T-helper 1 cell treated with Interleukin-12 subunit alpha and Interleukin-12 subunit beta and Interleukin-4 antibody, amounts not matched to agents 30 μg/mL and 1 μg/mL, for 36 hours (primary cell): ENCODE measurements at regions not wholly inside any gene's neighbourhood (a gene's known extent, or its start where the extent isn't known, plus 50 kb on each side); places are given as distances from the start of the nearest gene placed in this dataset.

ENCODE experiments used
- H3K27ac Mint-ChIP-seq: one replicate; pipeline ENCODE4 v1.8.0; 2021; ENCODE audit warnings: mild to moderate bottlenecking, mixed read lengths
- H3K27me3 Mint-ChIP-seq: one replicate; pipeline ENCODE4 v1.8.0; 2021; ENCODE audit warnings: low read depth, mixed read lengths
- H3K36me3 Mint-ChIP-seq: one replicate; pipeline ENCODE4 v1.8.0; 2021; ENCODE audit warnings: low read depth, mixed read lengths
- H3K4me1 Mint-ChIP-seq: one replicate; pipeline ENCODE4 v1.8.0; 2021; ENCODE audit warnings: low read depth, mixed read lengths
- H3K4me3 Mint-ChIP-seq: one replicate; pipeline ENCODE4 v1.8.0; 2021; ENCODE audit warnings: mild to moderate bottlenecking, moderate library complexity, mixed read lengths
- H3K9me3 Mint-ChIP-seq: one replicate; pipeline ENCODE4 v1.8.0; 2021; ENCODE audit warnings: mixed read lengths

GRCh38 chr1:30036666-30037065 lies 686.7 kb downstream of the MATN1 start:
- H3K4me3 Mint-ChIP-seq: no peak overlapping the region
- no peaks in the 10 kb centered on the region for H3K27me3 Mint-ChIP-seq
- no peaks in the 10 kb centered on the region for H3K36me3 Mint-ChIP-seq
- no peak overlapping the region for H3K27ac Mint-ChIP-seq
- H3K9me3 Mint-ChIP-seq: peaks cover 4% of the 10 kb centered on the region
- no peaks in the 10 kb centered on the region for H3K4me1 Mint-ChIP-seq

GRCh38 chr1:30036229-30036547 lies 687.2 kb downstream of the MATN1 start:
- Mint-ChIP-seq H3K4me3 (no peak overlapping the region), H3K27ac (no peak overlapping the region), H3K36me3 (no peaks in the 10 kb centered on the region), H3K27me3 (no peaks in the 10 kb centered on the region), H3K9me3 (peaks cover 4% of the 10 kb centered on the region), H3K4me1 (no peaks in the 10 kb centered on the region)

- no peaks in the 10 kb centered on the region for H3K4me1 Mint-ChIP-seq
- H3K4me3 Mint-ChIP-seq: no peak overlapping the region
- H3K9me3 Mint-ChIP-seq: peaks cover 4% of the 10 kb centered on the region
- H3K27ac Mint-ChIP-seq: no peak overlapping the region
- no peaks in the 10 kb centered on the region for H3K27me3 Mint-ChIP-seq
- no peaks in the 10 kb centered on the region for H3K36me3 Mint-ChIP-seq
Observed at GRCh38 chr1:30035522-30036228, 687.7 kb downstream of the MATN1 start.

GRCh38 chr1:30034627-30035521 lies 688.5 kb downstream of the MATN1 start:
- no peak overlapping the region for H3K4me3 Mint-ChIP-seq
- no peaks in the 10 kb centered on the region for H3K27me3 Mint-ChIP-seq
- no peaks in the 10 kb centered on the region for H3K36me3 Mint-ChIP-seq
- H3K9me3 Mint-ChIP-seq: peaks cover 4% of the 10 kb centered on the region
- H3K4me1 Mint-ChIP-seq: no peaks in the 10 kb centered on the region
- no peak overlapping the region for H3K27ac Mint-ChIP-seq

GRCh38 chr1:30034105-30034626 lies 689.2 kb downstream of the MATN1 start:
- Mint-ChIP-seq H3K27ac (no peak overlapping the region), H3K27me3 (no peaks in the 10 kb centered on the region), H3K9me3 (peaks cover 4% of the 10 kb centered on the region), H3K4me1 (no peaks in the 10 kb centered on the region), H3K4me3 (no peak overlapping the region), H3K36me3 (no peaks in the 10 kb centered on the region)

- no peaks in the 10 kb centered on the region for H3K27me3 Mint-ChIP-seq
Observed at GRCh38 chr1:30033256-30034104, 689.9 kb downstream of the MATN1 start.

GRCh38 chr1:30032302-30032701 lies 691.1 kb downstream of the MATN1 start:
- H3K27me3 Mint-ChIP-seq: peaks cover 4% of the 10 kb centered on the region
- no peaks in the 10 kb centered on the region for H3K4me1 Mint-ChIP-seq
- no peak overlapping the region for H3K4me3 Mint-ChIP-seq
- no peak overlapping the region for H3K27ac Mint-ChIP-seq
- no peaks in the 10 kb centered on the region for H3K36me3 Mint-ChIP-seq
- H3K9me3 Mint-ChIP-seq: peaks cover 4% of the 10 kb centered on the region

More at GRCh38 chr1:30033256-30034104, 689.9 kb downstream of the MATN1 start:
- Mint-ChIP-seq H3K4me3 (no peak overlapping the region), H3K4me1 (no peaks in the 10 kb centered on the region), H3K27ac (no peak overlapping the region), H3K9me3 (peaks cover 4% of the 10 kb centered on the region), H3K36me3 (no peaks in the 10 kb centered on the region)

- peaks cover 8% of the 10 kb centered on the region for H3K27me3 Mint-ChIP-seq
- H3K4me3 Mint-ChIP-seq: no peak overlapping the region
Observed at GRCh38 chr1:30029677-30030076, 693.7 kb downstream of the MATN1 start.

GRCh38 chr1:30028939-30029338 lies 694.4 kb downstream of the MATN1 start:
- Mint-ChIP-seq H3K36me3 (no peaks in the 10 kb centered on the region), H3K27ac (no peak overlapping the region), H3K4me1 (no peaks in the 10 kb centered on the region), H3K4me3 (no peak overlapping the region), H3K9me3 (peaks cover 4% of the 10 kb centered on the region), H3K27me3 (peaks cover 8% of the 10 kb centered on the region)

More at GRCh38 chr1:30029677-30030076, 693.7 kb downstream of the MATN1 start:
- Mint-ChIP-seq H3K4me1 (no peaks in the 10 kb centered on the region), H3K9me3 (peaks cover 4% of the 10 kb centered on the region), H3K36me3 (no peaks in the 10 kb centered on the region), H3K27ac (no peak overlapping the region)

GRCh38 chr1:30028283-30028682 lies 695.1 kb downstream of the MATN1 start:
- Mint-ChIP-seq H3K27me3 (peaks cover 8% of the 10 kb centered on the region), H3K27ac (no peak overlapping the region), H3K4me3 (no peak overlapping the region), H3K4me1 (no peaks in the 10 kb centered on the region), H3K9me3 (peaks cover 4% of the 10 kb centered on the region), H3K36me3 (no peaks in the 10 kb centered on the region)

- Mint-ChIP-seq H3K4me3 (no peak overlapping the region), H3K4me1 (no peaks in the 10 kb centered on the region), H3K36me3 (no peaks in the 10 kb centered on the region), H3K27ac (no peak overlapping the region), H3K27me3 (peaks cover 8% of the 10 kb centered on the region), H3K9me3 (no peaks in the 10 kb centered on the region)
Observed at GRCh38 chr1:30027247-30027646, 696.1 kb downstream of the MATN1 start.

- H3K9me3 Mint-ChIP-seq: no peaks in the 10 kb centered on the region
- H3K4me3 Mint-ChIP-seq: no peak overlapping the region
- no peak overlapping the region for H3K27ac Mint-ChIP-seq
- no peaks in the 10 kb centered on the region for H3K36me3 Mint-ChIP-seq
- H3K27me3 Mint-ChIP-seq: peaks cover 8% of the 10 kb centered on the region
- H3K4me1 Mint-ChIP-seq: no peaks in the 10 kb centered on the region
Observed at GRCh38 chr1:30024411-30025195, 698.8 kb downstream of the MATN1 start.

GRCh38 chr1:30023339-30024022 lies 699.9 kb downstream of the MATN1 start:
- Mint-ChIP-seq H3K27ac (no peak overlapping the region), H3K9me3 (no peaks in the 10 kb centered on the region), H3K36me3 (no peaks in the 10 kb centered on the region), H3K27me3 (peaks cover 8% of the 10 kb centered on the region), H3K4me3 (no peak overlapping the region), H3K4me1 (no peaks in the 10 kb centered on the region)
